Caco-2 (cell line): ENCODE measurements at regions not wholly inside any gene's neighbourhood (a gene's known extent, or its start where the extent isn't known, plus 50 kb on each side); places are given as distances from the start of the nearest gene placed in this dataset.

Experiments
- BruUV-seq: library from RNA; stranded (reverse); fragments of 400-500 nt; replicated peaks from 2 replicates; lab custom pipeline; 2021; lab: Mats Ljungman, UMichigan
- CTCF ChIA-PET: fragments of 300-600 bp; sonication (Branson Sonifier 250); formaldehyde crosslinking; loops from one replicate; lab custom pipeline; 2022; ENCODE audit warnings: antibody characterized with exemption; lab: Charles Lee
- POLR2A ChIA-PET: fragments of 300-600 bp; sonication (Branson Sonifier 250); formaldehyde crosslinking; loops from one replicate; lab custom pipeline; 2022; ENCODE audit warnings: antibody characterized with exemption; lab: Charles Lee
- DNase-seq, 2 experiments: peaks; one replicate each; pipeline versions ENCODE4 v3.0.0 to v3.0.0-alpha.2; 2020 to 2022
- H3K27me3 ChIP-seq: replicated peaks from 2 replicates; pipeline ENCODE4 v1.6.0; 2011; ENCODE audit warnings: low read length; ENCODE audit not compliant: control insufficient read depth, insufficient read depth
- H3K36me3 ChIP-seq: 2 replicates; pipeline ENCODE4 v1.5.1; 2011; ENCODE audit warnings: low read length; ENCODE audit not compliant: control insufficient read depth, insufficient read depth
- H3K4me1 ChIP-seq: fragments of 250-450 bp; sonication (Bioruptor Pico); 2 replicates; pipeline ENCODE4 v1.5.1; 2020; ENCODE audit warnings: mild to moderate bottlenecking
- H3K4me3 ChIP-seq: 2 replicates; pipeline ENCODE4 v1.5.1; 2011; ENCODE audit warnings: low read depth, mild to moderate bottlenecking, control low read depth, low read length
- H3K9me3 ChIP-seq: fragments of 250-450 bp; sonication (Bioruptor Pico); 2 replicates; pipeline ENCODE4 v1.5.1; 2020; ENCODE audit warnings: mild to moderate bottlenecking, moderate library complexity
- H3K27ac Mint-ChIP-seq: one replicate; pipeline ENCODE4 v1.8.0; 2022; ENCODE audit warnings: mixed read lengths; ENCODE audit not compliant: unreplicated experiment
- H3K27me3 Mint-ChIP-seq: one replicate; pipeline ENCODE4 v1.8.0; 2022; ENCODE audit warnings: mixed read lengths; ENCODE audit not compliant: insufficient read depth, unreplicated experiment
- H3K36me3 Mint-ChIP-seq: one replicate; pipeline ENCODE4 v1.8.0; 2022; ENCODE audit warnings: mild to moderate bottlenecking, mixed read lengths; ENCODE audit not compliant: insufficient read depth, unreplicated experiment
- H3K4me1 Mint-ChIP-seq: one replicate; pipeline ENCODE4 v1.8.0; 2022; ENCODE audit warnings: low read depth, mixed read lengths; ENCODE audit not compliant: unreplicated experiment
- H3K4me3 Mint-ChIP-seq: one replicate; pipeline ENCODE4 v1.8.0; 2022; ENCODE audit warnings: mild to moderate bottlenecking, moderate library complexity, mixed read lengths; ENCODE audit not compliant: unreplicated experiment
- H3K9me3 Mint-ChIP-seq: one replicate; pipeline ENCODE4 v1.8.0; 2022; ENCODE audit warnings: mixed read lengths; ENCODE audit not compliant: unreplicated experiment
- CTCF ChIP-seq, 2 experiments: fragments of 200-600 bp in 1 of 2; IDR thresholded peaks; 1 replicate in 1 of 2; 2 replicates in 1 of 2; pipeline versions ENCODE4 v1.5.1 to v1.8.0; 2011 to 2022; ENCODE audit warnings: antibody characterized with exemption in 1 of 2, control low read depth in 1 of 2, inconsistent platforms in 1 of 2, low read depth in 1 of 2, low read length in 1 of 2, mild to moderate bottlenecking in 1 of 2, moderate library complexity in 1 of 2; ENCODE audit not compliant: insufficient read depth in 1 of 2, severe bottlenecking in 1 of 2, unreplicated experiment in 1 of 2
- intact Hi-C: fragments of 100-400 bp; cut with micrococcal nuclease; formaldehyde crosslinking; loops from one replicate; pipeline ENCODE4 v1.10.0; 2022; ENCODE audit not compliant: unreplicated experiment

- Mint-ChIP-seq H3K4me3 (no peak overlapping the region), H3K27ac (no peak overlapping the region), H3K9me3 (no peaks in the 10 kb centered on the region), H3K27me3 (peaks cover 10% of the 10 kb centered on the region), H3K4me1 (no peaks in the 10 kb centered on the region), H3K36me3 (no peaks in the 10 kb centered on the region)
- no peaks in the 10 kb centered on the region for H3K9me3 ChIP-seq
- no peak overlapping the region for H3K4me3 ChIP-seq
- H3K4me1 ChIP-seq = no peaks in the 10 kb centered on the region
- no TSS peak for BruUV-seq
- POLR2A ChIA-PET = no interaction called here
- no peak for TF ChIP-seq CTCF (IDR thresholded peaks at IDR 0.05; ENCODE audit: insufficient read depth in 1 of 2, low read depth in 1 of 2, low read length in 1 of 2, severe bottlenecking in 1 of 2, unreplicated experiment in 1 of 2)
- intact Hi-C loops = no loop called here
- 0 out of 2 replicates have a peak, but pooled peaks cover 2% of the 10 kb centered on the region for H3K27me3 ChIP-seq
- DNase-seq = no peak
- CTCF ChIA-PET = no interaction called here
- no peaks in the 10 kb centered on the region for H3K36me3 ChIP-seq
Measured at GRCh38 chr11:80118073-80118472, 677.2 kb upstream of the TENM4 start.

- Histone ChIP-seq H3K9me3 (no peaks in the 10 kb centered on the region), H3K4me1 (no peaks in the 10 kb centered on the region), H3K4me3 (no peak overlapping the region), H3K27me3 (0 out of 2 replicates have a peak, but pooled peaks cover 2% of the 10 kb centered on the region), H3K36me3 (no peaks in the 10 kb centered on the region)
- H3K9me3 Mint-ChIP-seq = no peaks in the 10 kb centered on the region
- H3K27ac Mint-ChIP-seq = no peak overlapping the region
- BruUV-seq = no TSS peak
- intact Hi-C loops = no loop called here
- DNase-seq = no peak
- H3K27me3 Mint-ChIP-seq = peaks cover 10% of the 10 kb centered on the region
- H3K36me3 Mint-ChIP-seq = no peaks in the 10 kb centered on the region
- ChIA-PET POLR2A (no interaction called here), CTCF (no interaction called here)
- no peak for TF ChIP-seq CTCF (IDR thresholded peaks at IDR 0.05; ENCODE audit: insufficient read depth in 1 of 2, low read depth in 1 of 2, low read length in 1 of 2, severe bottlenecking in 1 of 2, unreplicated experiment in 1 of 2)
- no peak overlapping the region for H3K4me3 Mint-ChIP-seq
- H3K4me1 Mint-ChIP-seq = no peaks in the 10 kb centered on the region
Measured at GRCh38 chr11:80116796-80117195, 676.0 kb upstream of the TENM4 start.

- Mint-ChIP-seq H3K4me1 (no peaks in the 10 kb centered on the region), H3K27ac (no peak overlapping the region), H3K4me3 (no peak overlapping the region), H3K36me3 (no peaks in the 10 kb centered on the region), H3K9me3 (no peaks in the 10 kb centered on the region), H3K27me3 (peaks cover 11% of the 10 kb centered on the region)
- no peaks in the 10 kb centered on the region for H3K4me1 ChIP-seq
- intact Hi-C loops = no loop called here
- CTCF ChIA-PET = no interaction called here
- H3K9me3 ChIP-seq = no peaks in the 10 kb centered on the region
- no peak for TF ChIP-seq CTCF (IDR thresholded peaks at IDR 0.05; ENCODE audit: insufficient read depth in 1 of 2, low read depth in 1 of 2, low read length in 1 of 2, severe bottlenecking in 1 of 2, unreplicated experiment in 1 of 2)
- POLR2A ChIA-PET = no interaction called here
- BruUV-seq = no TSS peak
- H3K4me3 ChIP-seq = no peak overlapping the region
- DNase-seq = no peak
- no peaks in the 10 kb centered on the region for H3K36me3 ChIP-seq
- H3K27me3 ChIP-seq = no peaks in the 10 kb centered on the region
Measured at GRCh38 chr11:80109652-80110051, 668.8 kb upstream of the TENM4 start.
